WTC11 (cell line): ENCODE measurements at regions not wholly inside any gene's neighbourhood (a gene's known extent, or its start where the extent isn't known, plus 50 kb on each side); places are given as distances from the start of the nearest gene placed in this dataset.

ENCODE experiments used
- GABPB1 ChIP-seq: sonication (generic); formaldehyde crosslinking; IDR thresholded peaks from 2 replicates; pipeline ENCODE4 v1.8.1; 2023; ENCODE audit warnings: mild to moderate bottlenecking, missing genetic modification reagents
- TF ChIP-seq, protein P1 (sequence below): fragments of 200-600 bp; IDR thresholded peaks from 2 replicates; pipeline ENCODE4 v1.8.0; 2022; ENCODE audit warnings: antibody characterized with exemption

DNA sequence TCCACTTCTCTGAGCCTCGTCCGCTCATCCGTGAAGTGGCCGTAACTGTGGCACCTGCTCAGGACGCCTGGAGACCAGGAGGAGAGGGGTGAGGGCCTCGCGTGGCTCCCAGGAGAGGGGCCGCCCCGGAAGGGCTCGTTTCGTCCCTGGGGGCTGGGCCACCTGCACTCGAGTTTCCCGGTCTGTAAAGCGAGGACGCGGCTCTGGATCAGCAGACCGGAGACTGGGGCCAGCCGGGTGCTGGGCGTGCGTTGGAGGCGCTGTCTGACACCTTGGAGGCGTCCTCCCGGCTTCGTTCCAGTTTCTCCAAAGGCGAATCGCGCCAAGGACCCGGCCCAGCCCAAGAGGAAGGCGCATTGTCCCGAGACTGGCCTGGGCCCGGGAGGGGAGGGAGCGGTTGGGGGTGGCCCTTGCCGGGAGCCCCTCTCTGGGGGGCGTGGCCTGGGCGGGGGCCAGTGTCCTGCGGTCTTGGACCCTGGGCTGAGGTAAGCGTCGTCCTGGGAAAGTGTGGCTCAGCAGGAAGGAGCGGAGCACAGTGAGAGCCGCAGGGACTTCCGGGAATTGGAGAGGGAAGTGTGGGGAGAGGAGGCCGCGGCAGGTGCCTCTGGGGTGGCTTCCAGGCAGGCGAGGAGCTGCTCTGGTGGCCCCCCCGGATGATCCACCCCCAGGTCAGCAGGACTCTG, 89.6 kb downstream of the FOXL3 start:
- TF ChIP-seq, protein P1, sequence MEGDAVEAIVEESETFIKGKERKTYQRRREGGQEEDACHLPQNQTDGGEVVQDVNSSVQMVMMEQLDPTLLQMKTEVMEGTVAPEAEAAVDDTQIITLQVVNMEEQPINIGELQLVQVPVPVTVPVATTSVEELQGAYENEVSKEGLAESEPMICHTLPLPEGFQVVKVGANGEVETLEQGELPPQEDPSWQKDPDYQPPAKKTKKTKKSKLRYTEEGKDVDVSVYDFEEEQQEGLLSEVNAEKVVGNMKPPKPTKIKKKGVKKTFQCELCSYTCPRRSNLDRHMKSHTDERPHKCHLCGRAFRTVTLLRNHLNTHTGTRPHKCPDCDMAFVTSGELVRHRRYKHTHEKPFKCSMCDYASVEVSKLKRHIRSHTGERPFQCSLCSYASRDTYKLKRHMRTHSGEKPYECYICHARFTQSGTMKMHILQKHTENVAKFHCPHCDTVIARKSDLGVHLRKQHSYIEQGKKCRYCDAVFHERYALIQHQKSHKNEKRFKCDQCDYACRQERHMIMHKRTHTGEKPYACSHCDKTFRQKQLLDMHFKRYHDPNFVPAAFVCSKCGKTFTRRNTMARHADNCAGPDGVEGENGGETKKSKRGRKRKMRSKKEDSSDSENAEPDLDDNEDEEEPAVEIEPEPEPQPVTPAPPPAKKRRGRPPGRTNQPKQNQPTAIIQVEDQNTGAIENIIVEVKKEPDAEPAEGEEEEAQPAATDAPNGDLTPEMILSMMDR, result no peak
- TF ChIP-seq GABPB1 (CRISPR knock-in tag), result no peak
